Right kidney (tissue), 1 donor: ENCODE measurements at regions not wholly inside any gene's neighbourhood (a gene's known extent, or its start where the extent isn't known, plus 50 kb on each side); places are given as distances from the start of the nearest gene placed in this dataset.

Experiments
- DNase-seq: peaks from one replicate; pipeline ENCODE4 v3.0.0-alpha.2; 2016

- DNase-seq = peak; percentile 41
Observed at GRCh38 chr22:45096256-45096907, 67.3 kb upstream of the NUP50 start.

- DNase-seq = no peak
Observed at GRCh38 chr22:45097061-45097460, 66.7 kb upstream of the NUP50 start.

- no peak for DNase-seq
Observed at GRCh38 chr22:45098056-45098455, 65.7 kb upstream of the NUP50 start.

GRCh38 chr22:45099961-45100360, 63.8 kb upstream of the NUP50 start:
- DNase-seq = no peak

- DNase-seq = no peak
Observed at GRCh38 chr22:45101515-45102227, 62.1 kb upstream of the NUP50 start.

- DNase-seq = no peak
Observed at GRCh38 chr22:45102896-45103420, 60.8 kb upstream of the NUP50 start.

- no peak for DNase-seq
Observed at GRCh38 chr22:45103756-45104155, 60.0 kb upstream of the NUP50 start.

- DNase-seq = no peak
Observed at GRCh38 chr22:45104313-45104712, 59.4 kb upstream of the NUP50 start.

GRCh38 chr22:45105281-45105702, 58.4 kb upstream of the NUP50 start:
- no peak for DNase-seq

- DNase-seq = no peak
Observed at GRCh38 chr22:45107671-45108070, 56.1 kb upstream of the NUP50 start.

- no peak for DNase-seq
Observed at GRCh38 chr22:45112136-45112879, 51.4 kb upstream of the NUP50 start.
